ENCODE measurements at regions not wholly inside any gene's neighbourhood (a gene's known extent, or its start where the extent isn't known, plus 50 kb on each side); places are given as distances from the start of the nearest gene placed in this dataset.

- DNase-seq: no peak
Measured at GRCh38 chr7:83441-83840, 108.9 kb upstream of the FAM20C start.

DNA sequence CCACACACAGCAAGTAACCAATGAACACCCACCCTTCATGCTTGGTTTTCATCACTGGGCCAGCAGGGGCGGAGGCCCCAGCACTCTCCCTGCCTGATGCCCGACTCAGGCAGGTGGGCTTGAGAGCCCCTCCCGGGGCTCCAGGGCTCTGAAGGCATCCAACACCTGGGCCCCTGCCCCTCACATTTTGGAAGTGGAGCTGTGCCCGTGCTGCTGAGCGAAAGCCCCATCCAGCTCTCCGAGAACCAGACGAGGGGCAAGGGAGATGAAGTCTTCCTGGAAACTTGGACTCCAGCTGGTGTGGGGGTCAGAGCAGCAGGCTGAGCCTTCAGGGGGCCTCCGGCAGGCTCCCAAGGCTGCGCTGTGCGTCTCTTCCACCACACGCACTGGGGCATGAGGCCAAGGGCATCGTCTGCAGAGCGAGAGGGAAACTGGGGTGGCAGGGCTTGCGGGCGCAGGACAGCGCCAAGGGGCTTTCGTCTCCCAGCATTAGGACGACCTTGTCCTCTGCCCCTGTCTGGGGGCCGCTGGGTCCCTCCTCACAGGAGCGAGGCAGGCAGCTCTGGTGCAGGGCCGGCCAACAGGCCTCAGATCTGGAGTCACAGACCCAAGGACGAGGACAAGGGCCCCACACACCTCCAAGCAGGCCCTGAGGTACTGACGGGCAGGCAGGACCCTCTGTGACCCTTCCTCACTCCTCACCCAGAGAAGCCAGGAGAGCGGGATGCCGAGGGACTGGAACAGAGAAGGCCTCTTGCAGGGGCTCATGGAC lies 108.3 kb upstream of the FAM20C start:
- no peak for DNase-seq

- DNase-seq: peak in 1 of 56 donors; percentile 28
Measured at GRCh38 chr7:84633-85020, 107.7 kb upstream of the FAM20C start.

DNA sequence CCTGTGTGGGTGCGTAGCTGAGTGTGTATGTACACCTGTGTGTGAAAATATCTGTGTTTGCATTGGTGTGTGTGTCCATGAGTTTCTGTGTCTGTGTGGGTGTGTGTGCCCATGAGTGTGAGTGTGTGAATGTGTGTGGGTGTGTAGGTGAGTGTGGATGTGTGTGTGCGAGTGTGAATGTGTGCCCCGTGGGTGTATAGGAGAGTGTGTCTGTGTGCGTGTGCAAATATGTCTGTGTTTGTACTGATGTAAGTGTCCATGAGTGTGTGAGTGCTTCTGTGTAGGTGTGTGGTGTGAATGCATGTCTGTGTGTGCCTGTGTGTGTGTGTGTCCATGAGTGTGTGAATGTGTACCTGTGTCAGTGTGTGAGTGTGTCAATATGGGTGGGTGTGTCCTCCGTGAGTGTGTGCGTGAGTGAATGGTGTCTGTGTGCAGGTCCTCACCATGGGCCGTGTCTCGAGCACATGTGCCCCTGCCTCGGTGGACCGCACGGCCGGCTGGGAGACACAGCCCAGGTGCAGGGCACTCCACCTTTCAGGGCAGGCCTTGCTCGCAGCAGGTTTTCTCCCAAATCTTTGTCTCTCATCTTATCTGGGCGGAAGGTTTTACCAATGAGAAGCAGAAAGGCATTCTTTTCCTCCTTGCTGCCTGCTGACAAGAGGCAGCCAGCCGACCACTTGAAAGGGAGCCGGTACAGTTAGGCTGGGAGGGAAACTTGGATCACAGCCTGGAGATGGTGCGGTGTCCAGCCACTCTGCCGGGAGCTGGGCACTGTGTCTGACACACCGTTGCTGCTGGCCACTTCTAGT lies 107.1 kb upstream of the FAM20C start:
- DNase-seq: no peak

- DNase-seq: no peak
Measured at GRCh38 chr7:85883-86515, 106.4 kb upstream of the FAM20C start.

- DNase-seq: no peak
Measured at GRCh38 chr7:86629-87028, 105.7 kb upstream of the FAM20C start.

- peak in 1 of 56 donors; percentile 25 for DNase-seq
Measured at GRCh38 chr7:87047-87446, 105.3 kb upstream of the FAM20C start.

DNA sequence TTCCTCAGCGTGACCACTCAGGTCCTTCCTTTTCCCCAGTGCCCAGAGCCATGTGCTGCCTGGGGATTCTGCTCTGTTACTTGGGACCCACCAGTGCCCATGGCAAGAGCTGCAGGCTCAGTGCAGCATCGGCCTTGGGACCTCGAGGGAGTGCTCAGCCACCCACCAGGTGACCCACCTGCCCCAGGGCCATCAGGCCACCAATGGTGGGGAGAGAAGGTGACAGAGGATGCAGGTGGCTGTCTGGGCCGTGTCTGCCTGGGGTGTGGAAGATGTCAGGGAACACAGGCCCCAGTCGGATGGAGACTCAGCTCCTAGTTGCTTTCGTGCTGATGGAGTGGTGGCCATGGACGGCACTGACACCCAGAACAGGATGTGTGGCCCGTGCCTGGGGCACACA lies 104.7 kb upstream of the FAM20C start:
- DNase-seq: no peak

DNA sequence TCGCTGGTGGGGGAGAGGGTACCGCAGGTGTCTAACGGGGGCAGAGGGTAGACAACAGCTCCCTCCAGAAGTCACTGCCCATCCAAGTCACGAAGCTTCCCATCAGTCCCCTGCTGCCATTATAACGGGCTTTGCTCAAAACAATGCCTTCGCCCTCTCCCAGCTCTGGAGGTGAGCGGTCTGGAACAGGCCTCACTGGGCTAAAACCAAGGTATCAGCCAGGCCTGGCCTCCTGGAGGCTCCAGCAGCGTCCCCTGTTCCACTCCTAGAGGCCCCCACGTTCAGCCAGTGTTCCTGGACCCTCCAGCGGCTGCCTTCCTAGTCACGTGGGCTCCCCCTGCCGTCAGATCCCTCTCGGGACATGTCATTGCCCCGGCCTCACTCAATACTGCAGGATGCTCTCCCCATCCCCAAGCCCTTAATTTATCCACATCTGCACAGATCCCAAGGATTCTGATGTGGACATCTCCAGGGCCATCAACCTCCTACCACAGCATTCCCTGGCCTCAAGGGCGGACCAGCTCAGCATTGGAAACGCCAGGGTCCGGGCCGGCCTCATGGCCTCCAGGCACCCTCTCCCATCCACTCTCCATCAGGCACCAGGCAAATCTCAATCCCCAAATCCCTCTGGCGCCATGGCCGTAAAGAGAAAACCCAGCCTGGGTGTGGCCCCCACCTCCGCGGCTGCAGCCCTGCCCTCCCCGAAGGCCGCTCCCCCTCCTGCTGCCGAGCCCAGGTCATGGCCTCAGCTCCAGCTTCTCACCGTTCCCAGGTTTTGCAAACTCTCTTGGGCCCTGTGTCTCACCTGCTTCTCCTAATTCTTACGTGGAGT lies 104.1 kb upstream of the FAM20C start:
- no peak for DNase-seq

DNA sequence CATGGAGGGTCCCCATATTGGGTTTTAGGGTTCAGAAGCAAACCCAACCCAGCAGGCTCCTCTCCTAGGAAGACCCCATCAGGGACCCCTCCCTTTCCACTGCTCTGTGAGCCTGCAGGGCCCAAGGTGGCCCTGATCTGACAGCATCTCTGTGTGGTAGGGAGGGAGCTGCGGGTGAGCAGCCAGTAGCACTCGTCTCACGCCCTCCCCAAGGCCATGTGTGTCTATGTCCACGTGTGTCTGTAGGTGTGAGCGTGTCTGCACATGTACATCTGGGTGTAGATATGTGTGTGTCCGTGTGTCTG lies 103.5 kb upstream of the FAM20C start:
- DNase-seq: no peak

DNA sequence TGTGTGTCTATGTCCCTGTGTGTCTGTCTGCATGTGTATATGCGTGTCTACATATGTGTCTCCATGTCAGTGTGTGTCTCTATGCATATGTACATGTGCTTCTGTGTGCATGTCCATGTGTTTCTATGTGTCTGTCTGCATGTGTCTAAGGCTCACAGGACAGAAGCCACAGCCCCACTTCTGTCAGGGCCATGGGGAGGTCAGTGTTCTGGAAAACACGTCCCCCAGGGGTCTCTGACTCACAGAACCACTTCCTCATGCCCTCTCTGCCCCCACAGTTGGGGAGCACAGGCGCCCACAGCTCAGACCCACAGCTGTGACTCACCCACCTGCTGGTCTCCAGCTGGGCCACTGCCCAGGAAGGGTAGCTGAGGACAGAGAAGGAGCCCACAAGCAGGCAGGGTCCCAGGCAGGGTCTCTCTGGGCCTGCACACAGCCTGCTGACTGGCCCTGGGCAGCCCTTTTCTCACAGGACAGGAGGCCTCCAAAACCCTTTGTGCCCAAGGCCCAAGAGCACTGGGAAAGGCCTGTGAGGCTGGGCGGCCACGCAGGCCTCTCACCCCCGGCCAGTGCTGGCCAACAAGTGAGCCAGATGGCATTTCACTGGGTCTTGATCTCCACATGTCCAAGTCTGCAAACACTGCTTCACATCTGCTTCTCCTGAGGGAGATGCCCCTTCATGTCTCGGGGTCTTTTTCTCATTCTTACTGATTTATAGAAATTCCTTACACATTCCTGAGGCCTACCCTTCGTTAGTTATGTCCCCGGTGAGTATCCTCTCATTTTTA lies 102.9 kb upstream of the FAM20C start:
- no peak for DNase-seq

DNA sequence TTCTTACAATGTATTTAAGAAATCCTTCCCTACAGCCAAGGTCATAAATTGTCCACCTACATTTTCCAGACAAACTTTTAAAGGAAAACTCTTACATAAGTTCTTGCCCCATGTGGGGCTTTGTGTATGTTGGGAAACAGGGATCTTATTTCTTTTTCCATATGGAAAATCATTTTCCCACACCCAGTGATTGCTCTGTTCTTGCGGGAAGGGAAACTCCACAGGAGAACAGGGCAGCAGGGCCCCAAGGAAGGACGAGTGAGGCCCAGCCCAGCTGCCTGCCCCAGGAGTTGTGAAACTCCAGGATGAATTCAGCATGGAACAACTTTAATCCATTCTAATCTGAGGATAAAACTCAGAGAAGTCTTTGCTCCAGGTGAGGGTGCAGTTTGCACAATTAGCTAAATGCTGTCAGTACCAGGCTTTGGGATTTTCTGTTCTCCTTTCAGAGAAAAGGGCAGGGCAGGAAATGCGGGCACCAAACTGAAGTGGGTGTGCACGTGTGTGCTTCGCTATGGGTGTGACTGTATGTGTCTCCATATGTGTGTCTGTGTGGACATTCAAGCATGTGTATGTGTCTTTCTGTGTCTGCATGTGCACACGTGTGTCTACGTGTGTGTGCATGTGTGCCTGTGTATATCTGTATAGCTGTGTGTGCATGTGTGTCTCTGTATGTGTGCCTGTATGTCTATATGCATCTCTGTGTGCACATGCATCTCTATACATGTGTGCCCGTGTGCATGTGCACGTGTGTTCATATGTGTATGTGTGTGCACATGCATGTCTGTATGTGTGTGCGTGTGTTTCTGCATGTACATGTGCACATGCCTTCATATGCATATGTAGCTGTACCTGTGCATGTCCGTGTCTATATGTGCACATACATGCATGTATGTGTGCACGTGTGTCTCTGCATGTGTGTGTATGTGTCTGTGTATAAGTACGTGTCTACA lies 102.0 kb upstream of the FAM20C start:
- no peak for DNase-seq

- DNase-seq: no peak
Measured at GRCh38 chr7:91396-92175, 100.8 kb upstream of the FAM20C start.

GRCh38 chr7:92231-92674 lies 100.1 kb upstream of the FAM20C start:
- no peak for DNase-seq

DNA sequence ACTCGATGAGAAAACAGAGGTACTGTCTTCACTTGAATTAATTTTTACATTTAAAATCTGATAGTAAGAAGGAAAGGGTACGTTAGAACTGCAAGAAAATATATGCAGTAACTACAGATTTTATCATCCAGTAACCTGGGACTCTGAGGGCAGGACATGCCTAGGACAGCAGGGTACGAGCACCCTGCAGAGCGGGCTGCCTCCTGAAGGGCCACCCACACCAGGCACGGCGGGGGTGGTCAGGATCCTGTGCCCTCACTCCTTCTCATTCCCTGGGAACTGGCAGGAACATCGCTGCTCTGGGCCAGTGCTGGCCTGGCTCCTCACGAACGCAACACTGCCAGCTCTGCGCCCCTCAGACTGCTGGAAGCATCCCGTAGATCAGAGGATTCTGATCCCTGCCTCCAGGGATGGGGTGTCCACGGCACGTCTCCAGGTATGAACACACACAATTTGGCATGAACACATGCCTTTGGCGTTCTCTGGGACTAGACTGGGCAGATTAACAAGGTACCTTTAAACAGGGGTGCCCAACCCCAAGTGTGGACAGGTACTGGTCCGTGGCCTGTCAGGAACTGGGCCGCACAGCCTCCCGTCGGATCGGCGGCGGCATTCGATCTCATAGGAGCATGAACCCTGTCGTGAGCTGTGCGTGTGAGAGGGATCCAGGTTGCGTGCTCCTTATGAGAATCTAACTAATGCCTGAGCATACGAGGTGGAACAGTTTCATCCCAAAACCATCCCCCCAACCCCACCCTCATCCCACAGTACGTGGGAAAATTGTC lies 99.3 kb upstream of the FAM20C start:
- no peak for DNase-seq

- DNase-seq: no peak
Measured at GRCh38 chr7:94251-94801, 98.0 kb upstream of the FAM20C start.

- DNase-seq: no peak
Measured at GRCh38 chr7:95180-95862, 97.0 kb upstream of the FAM20C start.

All from amygdala (tissue), 56 donors.